NAMALWA (cell line): ENCODE measurements at regions not wholly inside any gene's neighbourhood (a gene's known extent, or its start where the extent isn't known, plus 50 kb on each side); places are given as distances from the start of the nearest gene placed in this dataset.
"Not testable (repeated sequence)": the region's sequence is repeated elsewhere in the genome, so short reads cannot be mapped to it uniquely, and the experiment has no call there.

ENCODE experiments used
- DNase-seq: peaks from one replicate; pipeline ENCODE4 v3.0.0-alpha.2; 2015; ENCODE audit warnings: low spot score

DNA sequence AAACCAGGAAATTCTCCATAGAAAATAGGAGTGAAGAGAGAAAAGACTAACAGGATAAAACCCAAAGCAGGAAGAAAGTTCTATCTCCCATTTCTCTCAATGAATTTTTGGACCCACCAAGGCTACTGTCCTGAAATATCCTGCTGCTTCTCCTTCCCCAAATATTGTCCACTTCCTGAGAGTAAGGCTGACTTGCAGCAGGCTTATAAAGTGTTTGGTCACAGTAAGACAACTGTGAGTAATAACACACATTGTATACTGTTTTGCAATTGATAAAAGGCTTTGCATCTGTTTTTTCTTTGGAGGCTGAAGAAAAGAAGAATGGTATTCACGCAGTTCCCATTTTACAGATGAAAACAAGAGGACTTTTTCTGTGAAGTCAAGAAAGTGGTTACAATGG lies 52.8 kb downstream of the FOXD4L6 start:
- not testable (repeated sequence) for DNase-seq

DNA sequence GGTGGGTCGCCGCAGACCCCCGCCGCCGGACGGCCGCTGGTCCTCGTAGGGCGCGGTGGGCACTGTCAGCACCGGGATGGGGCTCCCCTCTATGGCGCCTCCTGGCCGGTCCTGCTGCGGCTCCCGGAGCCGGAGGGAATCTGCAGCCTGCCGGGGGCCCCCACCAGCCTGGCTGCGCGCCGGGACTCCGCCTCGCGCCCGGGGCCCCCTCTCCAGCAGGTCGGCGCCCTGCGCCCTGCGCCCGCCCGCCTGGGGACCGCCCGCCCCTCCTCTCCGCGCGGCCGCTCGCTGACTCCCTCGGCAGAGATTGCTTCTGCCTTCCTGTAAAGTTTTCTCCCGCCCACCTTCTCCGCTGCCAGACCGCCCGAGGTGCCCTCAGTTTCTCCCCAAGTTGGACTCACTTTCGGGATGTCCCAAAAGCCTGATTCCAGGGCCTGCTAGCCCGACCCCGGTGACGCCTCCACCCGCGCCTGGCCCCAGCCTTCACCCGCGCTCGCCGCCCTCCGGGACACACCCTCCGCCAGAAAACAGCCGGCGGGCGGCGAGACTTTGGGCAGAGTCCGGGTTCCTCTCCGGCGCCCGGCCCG lies 54.0 kb downstream of the FOXD4L6 start:
- not testable (repeated sequence) for DNase-seq

DNA sequence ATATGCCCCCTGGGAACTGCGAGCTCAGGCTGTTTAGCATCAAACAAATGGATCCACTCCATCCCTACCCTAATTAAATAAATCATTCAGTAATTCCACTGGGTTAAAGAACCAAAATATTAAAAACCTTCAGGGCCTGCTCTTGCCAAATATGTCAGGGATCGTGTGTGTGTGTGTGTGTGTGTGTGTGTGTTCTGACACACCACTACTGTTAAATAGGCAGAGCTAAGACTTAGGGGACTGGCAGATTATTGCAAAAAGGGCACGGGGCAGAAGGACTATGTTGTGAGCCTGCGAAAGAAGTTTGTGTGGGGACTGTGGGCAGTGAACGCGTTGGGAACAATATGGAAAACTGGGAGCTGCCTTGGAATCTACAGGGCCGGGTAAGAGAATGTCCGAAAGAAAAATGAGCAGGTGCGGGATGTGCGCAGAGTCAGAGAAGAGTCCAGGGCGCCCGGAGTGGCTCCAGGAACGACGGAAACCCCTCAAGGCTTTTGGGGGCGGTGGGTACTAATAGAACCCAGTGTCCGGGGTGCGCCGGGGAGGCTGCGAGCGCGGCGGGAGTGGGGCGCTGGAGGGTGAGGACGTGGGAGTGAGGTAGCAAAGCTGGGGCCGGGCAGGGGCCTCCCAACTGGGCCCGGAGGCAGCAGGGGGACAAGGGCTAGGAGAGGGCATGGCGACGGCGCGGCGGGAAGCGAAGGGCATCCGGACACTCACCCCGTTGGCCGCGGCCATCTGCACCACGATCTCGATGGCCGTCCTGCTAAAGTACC lies 54.8 kb downstream of the FOXD4L6 start:
- not testable (repeated sequence) for DNase-seq

DNA sequence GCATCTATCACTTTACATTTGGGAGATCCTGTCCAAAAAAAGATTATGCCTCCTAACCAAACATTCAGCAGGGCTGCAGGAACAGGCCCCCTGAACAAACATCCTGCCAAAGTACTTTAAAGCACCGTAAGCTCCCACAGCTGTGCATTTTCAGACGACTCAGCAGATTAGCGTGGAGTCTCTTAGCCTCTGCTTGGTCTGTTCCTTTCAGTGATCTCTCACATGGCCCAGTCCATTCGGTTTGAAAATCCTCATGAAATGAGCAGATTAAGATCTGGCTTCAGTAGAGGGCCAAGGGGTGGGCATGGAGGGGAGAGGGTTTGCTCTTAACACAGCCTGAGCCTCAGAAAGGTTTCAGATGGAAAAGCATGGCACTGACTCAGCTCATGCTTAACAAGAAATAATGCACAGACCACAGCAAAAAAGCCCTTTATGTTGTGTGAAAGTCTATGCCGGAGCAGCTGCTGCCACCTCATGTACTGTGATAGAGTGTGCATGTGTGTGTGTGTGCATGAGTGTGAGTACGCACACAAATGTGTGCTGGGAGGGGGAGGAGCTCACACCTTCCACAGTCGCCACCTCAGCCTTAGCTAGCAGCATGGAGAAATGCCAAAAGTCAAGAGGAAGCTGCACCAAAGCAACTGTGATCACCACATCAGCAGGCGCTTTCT lies 64.2 kb downstream of the FOXD4L6 start:
- DNase-seq = peak; percentile 55

DNA sequence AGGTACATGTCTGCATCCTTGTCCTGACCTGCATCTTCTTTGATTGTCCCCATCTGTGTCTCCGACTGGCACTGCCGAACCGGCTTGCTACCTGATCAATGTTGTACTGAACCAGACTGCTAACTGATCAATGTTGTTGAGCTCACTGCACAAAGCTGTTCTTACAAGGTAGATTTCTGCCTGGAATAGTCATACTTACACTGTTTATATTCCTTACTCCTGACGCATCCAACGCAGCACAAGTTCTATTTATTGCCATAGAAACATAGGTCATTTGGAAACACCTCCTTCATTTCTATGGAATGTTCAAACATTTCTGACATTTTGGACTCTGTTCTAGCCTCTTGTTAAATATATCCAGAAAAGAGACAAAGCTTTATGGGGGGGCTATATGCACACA lies 65.2 kb downstream of the FOXD4L6 start:
- DNase-seq = not testable (repeated sequence)

DNA sequence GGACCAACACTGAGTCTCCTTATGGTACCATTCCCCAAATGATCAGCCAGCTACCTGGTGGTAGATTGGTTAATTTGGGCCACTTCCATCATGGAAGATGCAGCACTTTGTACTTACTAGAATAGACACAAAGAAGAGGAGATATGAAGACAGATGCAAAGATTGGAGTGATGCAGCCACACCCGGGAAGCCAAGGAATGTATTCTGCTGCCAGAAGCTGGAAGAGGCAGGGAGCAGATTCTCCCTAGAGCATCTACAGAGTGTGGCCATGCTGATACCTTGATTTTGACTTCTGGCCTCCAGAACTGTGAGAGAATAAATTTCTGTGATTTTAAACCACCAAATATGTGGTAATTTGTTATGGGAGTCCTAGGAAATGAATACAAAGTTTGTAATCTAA lies 68.9 kb downstream of the FOXD4L6 start:
- DNase-seq = not testable (repeated sequence)

DNA sequence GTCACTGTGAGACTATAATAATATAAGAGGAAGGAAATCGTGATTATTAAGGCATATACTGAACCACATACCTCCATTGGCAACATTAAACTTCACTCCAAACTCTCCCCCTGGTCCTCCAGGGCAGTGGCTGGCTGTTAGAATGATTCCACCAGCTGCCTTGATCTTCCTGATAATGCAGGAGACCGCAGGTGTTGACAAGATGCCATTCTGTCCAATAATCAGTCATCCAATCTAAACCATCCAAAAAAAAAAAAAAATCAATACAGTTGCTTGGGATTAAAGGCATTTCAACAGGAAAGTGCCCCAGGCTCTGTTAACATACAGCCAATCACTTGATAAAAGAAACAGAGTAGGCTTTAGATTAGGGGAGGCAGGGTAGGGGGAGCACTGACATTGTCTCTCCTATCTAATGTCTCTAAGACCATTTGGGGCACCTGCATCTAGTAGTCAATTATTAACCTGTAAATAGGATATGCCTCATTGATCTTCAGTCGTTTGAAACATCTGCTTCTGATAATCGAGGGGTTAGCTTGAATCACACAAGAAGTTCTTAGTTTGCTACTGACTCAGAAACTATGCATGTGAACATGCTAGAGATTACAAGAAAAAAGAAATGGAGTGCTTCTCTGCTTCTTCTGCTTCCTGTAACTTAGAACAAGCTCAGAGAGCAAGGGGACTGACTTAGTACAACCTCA lies 74.7 kb downstream of the FOXD4L6 start:
- not testable (repeated sequence) for DNase-seq

DNA sequence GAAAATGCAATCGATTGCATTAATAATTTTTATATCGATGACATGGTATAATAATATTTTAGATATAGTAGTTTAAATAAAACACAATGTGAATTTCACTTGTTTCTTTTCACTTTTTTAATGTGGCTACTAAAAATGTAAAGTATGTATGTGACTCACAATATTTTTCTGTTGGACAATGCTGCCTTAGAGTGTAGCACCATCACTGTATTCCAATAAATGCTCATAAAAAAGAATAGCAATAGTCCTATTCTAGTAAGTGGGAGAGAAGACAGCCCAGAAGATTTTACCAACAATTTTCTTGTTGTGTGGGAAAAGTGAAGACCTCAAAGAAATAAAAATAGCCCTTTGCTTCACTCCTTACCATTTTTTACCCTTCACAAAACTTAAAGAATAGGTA lies 79.8 kb downstream of the FOXD4L6 start:
- DNase-seq = not testable (repeated sequence)

DNA sequence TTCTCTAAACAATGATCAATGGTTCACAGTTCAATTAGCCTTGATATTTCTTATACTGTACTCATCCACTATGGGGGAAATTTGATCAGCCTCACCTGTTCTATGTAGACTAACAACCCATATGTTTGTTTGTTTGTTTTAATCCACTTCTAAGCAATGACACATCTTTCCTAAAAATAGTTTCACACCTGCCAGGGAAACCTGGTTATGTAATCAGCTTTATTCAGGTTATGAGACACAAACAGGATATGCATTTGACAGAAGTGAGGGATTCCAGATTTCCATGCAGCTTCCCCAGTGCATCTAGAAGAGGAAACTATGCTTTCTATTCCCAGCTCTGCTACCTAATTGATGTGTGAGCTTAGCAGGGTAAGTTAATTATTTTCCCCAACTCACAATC lies 80.7 kb downstream of the FOXD4L6 start:
- DNase-seq = not testable (repeated sequence)

DNA sequence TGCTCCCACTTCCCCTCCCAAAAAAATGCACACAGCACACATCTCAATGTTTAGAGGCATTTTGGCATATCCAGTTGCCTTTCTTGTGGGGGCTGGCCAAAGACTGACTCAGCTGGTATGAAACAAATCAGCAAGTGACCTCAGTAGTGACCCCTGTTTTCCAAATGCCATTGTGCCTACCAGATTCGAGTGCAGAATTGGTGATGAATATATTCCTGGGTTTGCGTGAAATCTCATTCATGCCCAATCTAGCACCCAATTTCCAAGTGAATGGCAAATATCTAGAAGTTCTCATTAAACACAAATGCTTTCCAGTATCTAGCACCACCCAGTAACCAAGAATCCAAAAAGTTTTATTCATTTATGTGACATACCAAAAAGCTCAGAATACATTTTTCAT lies 83.6 kb downstream of the FOXD4L6 start:
- not testable (repeated sequence) for DNase-seq

DNA sequence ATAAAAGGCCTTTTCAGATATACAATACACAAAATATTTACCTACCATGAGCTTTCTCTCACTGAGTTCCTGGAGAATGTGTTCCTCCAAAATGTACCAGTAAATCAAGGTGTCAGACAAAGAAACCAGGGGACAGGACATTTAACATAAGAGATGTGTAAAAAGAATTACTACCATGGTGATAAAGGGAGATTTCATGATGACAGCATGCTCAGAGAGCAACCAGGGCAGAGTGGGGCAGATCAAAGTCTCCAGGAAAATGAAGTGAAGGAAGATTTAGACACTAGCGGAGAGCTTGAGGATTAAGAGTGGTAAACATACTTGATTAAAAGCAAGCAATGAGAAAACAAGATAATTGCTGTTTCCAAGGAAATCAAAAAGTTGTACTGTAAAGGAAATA lies 85.0 kb downstream of the FOXD4L6 start:
- not testable (repeated sequence) for DNase-seq

DNA sequence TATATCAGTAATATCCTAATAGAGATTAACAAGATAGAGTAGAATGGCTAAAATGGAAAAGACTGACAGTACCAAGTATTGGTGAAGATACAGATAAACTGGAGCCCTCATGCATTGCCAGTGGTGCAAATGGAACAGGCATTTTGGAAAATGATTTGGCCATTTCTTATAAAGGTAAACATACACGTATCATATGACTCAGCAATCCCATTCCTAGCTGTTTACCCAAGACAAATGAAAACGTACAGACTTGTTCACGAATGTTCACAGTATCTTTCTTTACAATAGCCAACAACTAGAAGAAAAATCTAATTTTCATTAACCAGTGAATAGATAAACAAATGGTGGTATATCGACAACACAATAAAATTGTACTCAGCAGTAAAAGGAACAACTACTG lies 86.4 kb downstream of the FOXD4L6 start:
- DNase-seq = not testable (repeated sequence)

DNA sequence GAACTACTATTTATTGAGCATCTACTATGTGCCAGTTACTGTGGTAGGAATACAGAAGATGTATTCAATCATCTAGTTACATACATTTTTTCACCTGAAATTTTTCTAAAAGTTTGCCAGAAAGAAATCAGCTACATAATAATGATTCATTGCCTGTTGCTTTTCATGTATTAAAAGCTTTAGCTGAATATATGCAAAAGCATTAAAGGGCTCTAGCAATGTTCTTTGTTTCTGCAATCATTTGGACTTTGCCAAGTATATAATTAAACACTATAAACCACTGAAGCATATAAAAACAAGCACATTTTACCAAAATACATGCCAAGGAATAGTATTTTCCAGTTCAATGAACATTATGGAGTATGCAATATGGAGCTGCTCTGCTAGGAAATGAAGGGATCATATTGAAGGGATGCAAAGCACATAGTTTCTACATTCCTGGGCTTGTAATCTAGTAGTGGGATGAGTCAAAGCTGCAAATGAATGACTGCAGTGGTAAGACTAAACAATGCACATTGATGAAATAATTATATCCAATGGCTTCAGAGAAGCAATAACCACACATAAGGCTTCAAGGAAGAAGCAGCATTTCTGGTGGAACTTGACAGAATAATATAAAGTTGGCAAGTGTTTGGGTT lies 87.7 kb downstream of the FOXD4L6 start:
- not testable (repeated sequence) for DNase-seq

DNA sequence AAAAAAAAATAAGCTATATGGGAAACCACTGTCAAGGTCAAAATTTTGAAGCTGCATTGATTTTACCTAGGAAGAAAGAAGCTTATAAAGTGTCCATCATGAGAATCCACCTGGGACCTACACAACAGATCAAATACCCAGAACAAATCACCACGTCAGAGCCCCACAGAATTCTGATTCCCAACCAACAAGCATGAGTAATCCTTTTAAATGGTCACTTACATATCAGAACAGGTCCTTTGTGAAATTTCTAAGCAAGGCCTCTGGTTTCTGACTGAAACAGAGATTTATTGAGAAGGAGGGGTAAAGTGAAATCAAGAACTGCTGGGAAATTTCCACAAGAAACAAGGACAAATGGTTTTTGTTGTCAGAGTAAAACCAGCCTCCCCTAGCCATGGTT lies 93.2 kb downstream of the FOXD4L6 start:
- DNase-seq = not testable (repeated sequence)

DNA sequence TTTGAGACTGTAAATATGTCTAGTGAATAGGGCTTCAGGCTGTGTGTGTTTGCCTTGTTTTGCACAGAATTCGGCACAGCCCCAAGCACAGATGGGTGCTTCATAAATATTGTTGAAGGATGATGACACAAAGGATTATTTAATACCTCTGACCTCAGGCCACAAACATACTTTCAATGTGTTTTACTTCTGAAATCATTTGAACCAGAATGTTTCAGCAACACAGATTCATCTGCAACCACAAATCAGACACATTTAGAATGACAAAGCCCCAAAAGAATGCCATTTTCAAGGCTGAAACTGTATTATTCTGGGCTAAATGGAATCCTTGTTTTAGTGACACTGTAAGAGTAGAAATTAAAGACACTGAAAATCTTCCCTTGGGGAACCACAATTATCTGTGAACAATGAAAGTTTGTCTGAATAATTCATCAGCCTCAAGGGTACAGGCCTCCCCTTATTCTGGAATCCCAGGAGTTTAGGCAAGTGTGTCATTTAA lies 93.7 kb downstream of the FOXD4L6 start:
- DNase-seq = not testable (repeated sequence)

DNA sequence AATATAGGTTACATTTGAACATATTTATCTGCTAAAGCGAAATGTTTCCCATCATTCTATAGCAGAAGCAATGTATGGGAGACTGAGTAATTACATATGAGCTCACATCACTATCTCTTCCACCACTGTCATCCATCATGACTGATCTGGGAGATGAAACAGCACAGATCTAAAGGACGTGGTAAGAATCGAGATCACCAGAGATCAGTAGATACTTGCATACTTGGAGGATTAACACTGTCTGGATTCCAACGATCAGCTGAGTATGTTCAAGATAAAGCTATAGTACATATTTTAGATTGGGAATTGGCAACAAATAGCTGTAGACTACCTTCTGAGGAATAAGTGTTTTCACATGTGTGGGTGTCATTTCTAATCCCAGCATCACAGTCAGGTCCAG lies 94.6 kb downstream of the FOXD4L6 start:
- not testable (repeated sequence) for DNase-seq

DNA sequence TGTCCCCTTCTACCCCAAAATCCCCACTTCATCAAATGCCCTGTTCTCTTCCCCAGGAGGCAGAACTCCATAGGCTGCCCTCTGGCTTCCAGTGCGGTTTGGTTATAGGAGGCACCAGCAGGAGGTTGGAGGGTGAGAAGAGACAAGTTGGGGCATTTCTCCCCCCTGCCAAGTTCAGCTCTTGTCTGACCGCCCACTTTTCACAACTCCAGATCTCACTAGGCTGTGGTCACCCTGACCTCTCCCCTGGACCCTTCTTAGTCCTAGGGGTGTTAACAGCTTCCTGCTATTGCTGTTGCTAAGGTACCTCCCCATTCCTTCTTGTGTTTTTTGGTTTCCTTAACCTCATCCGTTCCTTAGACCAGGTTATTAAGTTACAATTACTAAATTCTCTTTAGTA lies 95.1 kb downstream of the FOXD4L6 start:
- not testable (repeated sequence) for DNase-seq

DNA sequence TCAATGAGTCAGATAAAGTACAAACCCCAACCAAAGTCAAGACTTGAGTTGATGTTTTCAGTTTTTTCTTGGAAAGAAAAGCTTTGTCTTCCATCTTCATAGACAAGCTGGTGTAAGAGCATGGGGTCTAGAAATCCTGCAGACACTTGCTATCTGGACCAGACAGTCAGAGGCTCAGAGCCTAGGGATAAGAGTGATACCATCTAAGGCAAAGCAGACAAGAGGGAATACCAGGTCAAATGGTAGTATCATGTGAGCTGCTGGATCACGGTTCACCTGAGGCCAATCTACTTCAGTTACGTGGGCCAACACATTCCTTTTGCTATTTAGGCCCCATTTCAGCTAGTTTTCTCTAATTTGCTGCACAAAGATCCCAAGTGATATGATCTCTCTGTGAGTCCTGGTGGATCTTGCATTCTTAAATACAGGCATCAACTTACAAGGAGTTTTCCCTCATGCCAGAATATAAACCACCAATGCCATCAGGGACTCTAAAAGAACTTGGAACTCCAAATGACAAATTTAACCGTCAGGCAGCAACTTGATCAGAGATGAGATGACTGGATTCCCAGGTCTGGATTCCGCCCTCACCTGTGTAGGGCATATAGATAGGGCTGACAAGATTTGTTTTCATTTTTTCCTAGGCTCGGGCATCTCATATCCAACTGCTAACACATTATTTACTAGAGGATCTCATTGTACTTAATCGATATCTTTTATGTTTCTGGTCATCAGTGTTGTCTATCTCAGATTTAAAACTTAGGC lies 101.4 kb downstream of the FOXD4L6 start:
- DNase-seq = not testable (repeated sequence)

DNA sequence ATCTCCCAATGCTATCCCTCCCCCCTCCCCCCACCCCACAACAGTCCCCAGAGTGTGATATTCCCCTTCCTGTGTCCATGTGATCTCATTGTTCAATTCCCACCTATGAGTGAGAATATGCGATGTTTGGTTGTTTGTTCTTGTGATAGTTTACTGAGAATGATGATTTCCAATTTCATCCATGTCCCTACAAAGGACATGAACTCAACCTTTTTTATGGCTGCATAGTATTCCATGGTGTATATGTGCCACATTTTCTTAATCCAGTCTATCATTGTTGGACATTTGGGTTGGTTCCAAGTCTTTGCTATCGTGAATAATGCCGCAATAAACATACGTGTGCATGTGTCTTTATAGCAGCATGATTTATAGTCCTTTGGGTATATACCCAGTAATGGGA lies 106.1 kb downstream of the FOXD4L6 start:
- DNase-seq = not testable (repeated sequence)

DNA sequence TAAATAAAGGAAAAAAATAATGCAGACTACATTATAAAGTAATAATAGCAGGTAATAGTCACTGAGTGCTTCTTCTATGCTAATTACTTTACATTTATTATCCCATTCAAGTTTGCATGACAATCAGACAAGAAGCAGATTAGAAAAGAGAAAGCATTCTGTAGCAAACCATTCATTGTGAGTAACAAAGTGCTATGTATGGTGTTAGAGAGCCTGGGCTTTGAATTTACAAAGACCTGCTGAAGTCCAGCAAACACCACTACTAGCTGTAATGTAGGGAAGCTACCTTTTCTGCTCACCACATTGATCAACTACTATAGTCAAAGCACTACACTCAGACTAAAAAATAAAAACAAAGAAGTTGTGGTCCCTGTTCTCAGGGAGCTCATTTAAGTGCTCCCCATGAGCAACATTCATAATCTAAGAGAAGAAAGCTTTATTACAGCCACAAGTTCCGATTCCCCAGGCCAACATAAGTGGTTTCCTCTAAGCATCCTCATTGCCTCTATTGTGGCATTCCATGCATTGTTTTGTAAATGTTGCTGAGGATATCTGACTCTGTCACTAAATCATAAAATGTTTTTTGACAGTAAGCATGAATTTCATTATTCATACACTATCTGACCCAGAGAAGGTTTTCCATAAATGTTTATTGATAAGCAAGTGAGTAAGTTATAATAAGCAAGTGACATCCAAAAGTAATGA lies 108.5 kb downstream of the FOXD4L6 start:
- DNase-seq = not testable (repeated sequence)
